ENCODE measurements at regions not wholly inside any gene's neighbourhood (a gene's known extent, or its start where the extent isn't known, plus 50 kb on each side); places are given as distances from the start of the nearest gene placed in this dataset.

DNA sequence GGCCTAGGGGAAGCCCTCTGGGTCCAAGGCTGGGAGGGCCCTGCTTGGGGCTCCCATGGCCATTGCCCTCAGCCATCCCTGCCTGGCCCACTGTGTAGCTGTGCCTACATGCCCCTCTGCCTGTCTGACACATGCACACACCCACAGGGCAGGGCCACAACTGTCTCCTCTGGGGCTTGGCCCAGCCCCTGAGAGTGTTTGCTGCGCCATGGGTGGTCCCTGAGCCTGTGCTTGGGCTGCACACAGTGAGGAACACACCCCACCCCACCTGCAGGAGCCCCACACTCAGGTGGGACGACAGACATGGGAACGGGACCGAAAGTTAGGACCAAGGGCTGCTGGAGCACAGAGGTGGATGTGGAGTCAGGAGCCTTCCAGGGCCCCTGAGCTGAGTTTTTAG lies 489.5 kb downstream of the TBC1D22A start:
- no peak for DNase-seq

DNA sequence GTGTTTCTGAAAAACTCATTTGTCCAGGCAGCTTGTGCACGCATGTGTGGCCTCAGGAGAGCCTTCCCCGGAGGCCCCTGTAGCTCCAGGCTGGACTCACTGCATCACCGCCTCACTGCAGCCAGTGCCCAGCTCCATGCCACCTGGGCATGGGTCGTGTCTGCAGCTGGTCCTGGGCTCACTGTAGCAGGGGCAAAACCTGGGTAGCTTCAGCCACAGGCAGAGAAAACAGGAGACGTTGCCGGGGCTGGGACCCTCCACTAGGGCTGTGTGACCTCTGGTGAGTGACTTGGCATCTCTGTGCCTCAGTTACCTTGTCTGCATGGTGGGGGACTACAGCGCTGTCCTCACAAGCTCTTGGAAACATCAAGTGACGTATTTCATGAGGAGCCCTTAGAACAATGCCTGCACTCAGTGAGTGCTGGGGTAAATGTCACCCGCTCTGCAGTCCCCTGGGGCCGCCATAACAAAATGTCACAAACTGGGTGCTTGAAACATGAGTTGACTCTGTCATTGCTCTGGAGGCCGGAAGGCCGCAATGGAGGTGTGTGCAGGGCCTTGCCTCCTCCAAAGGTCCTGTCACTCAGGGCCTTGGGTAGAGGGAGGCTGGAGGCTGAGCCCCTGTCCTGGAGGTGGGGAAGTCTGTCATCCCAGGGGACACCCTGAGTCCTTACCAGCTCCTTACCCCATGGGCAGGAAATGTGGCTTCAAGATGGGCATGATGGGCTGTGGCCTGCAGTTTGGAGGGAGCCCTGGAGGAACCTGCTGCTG lies 488.7 kb downstream of the TBC1D22A start:
- DNase-seq, result no peak

DNA sequence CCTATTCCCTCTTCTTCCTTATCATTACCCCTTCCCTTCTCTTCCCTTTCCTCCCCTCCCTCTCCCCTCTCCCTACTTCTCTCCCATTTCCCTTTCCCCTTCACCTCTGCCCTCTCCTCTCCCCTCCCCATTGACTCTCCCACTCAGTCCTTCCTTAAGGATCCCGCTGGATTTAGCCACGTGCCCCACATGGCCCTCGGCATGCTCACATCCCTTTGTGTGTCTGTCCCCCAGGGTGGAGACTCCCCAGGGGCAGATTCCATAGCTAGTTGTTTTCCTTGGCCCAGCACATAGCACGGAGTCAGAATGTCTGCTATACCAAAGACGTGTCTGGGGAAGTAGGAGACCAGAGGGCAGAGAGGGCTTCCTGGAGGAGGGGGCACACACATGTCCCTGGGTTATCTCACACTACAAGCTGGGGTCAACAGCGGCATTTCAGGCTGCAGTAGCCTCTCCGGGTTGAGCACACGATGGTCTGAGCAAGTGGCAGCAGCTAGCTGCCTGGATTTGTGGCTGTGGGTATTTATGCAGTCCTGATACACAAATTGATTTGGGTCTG lies 487.0 kb downstream of the TBC1D22A start:
- no peak for DNase-seq

DNA sequence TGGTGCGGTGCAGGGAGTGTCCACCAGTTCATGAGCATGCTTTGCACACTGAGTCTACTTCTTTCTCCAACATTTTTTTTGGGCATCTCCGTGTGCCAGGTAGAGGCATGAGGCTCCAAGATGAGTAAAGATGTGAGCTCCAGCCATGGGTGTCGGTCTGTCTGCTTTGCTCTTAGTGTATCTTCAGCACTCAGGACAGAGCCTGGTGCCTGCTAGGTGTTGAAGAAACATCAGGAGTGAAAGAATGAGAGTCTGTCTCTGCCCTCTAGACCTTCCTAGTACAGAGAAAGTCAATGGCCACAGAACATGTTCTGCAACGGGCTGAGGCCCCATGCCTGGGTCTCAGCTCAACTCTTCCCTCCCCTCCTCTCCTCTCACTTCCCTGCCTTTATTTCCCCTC lies 486.5 kb downstream of the TBC1D22A start:
- DNase-seq, result no peak

DNA sequence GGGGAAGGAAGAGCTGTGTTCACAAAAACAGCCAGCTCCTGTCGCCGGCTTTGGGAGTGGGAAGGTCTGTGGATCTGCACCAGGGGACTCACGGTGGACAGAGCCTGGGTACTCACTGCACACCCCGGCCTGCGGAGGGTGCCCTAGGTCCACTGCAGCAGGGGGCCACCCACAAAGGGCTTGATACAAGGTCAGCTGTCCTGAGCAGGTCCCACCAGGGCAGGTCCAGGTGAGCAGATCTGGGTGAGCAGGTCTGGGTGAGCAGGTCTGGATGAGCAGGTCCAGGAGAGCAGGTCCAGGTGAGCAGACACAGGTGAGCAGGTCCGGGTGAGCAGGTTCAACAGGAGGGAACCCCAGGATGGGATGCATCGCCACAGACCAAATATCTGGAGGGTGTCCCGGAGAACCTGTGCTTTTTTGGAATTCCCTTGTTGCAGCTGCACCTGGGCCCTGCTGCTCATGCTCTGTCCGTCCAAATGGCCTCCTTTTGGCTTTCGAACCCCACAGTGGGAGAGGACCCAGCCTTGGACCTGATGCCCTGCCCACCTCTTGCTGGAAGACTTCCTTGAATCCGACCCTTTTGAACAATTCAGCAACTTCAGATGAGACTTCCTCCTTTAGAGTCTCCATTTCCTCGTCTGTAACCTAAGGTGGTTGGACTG lies 485.3 kb downstream of the TBC1D22A start:
- no peak for DNase-seq

DNA sequence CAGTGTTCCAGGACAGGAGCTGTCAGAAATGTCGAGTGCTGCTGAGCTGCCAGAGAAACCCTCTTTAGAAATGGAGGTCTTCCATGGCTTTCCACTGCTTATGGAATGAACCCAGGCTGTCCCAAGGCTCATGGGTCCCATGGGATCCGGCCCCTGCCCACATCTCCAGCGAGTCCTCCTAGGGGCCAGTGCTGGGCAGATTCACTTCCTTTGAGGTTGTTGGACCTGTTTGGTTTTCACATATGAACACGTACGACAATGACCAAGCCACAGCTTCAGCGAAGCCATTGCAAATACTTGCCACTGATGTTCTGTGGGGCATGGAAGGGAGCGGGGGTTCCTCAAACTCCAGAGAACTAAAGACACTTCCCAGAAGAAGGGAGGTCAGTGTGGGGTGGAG lies 483.3 kb downstream of the TBC1D22A start:
- no peak for DNase-seq

DNA sequence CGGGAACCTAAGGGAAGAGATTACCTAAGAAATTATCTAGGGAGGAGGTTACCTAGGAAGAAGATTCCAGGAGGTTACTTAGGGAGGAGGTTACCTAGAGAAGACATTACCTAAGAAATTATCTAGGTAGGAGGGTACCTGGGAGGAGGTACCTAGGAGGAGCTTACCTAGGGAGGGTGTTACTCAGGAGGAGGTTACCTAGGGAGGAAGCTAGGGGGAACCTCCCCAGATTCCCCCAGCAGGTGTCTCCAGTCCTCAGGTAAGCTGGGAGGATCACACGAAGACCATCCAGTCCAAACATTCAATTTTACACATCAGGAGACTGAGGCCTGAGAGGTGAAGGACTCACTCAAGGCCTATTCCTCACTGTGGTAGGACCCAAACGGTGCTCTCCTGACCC lies 482.8 kb downstream of the TBC1D22A start:
- DNase-seq, result no peak

DNA sequence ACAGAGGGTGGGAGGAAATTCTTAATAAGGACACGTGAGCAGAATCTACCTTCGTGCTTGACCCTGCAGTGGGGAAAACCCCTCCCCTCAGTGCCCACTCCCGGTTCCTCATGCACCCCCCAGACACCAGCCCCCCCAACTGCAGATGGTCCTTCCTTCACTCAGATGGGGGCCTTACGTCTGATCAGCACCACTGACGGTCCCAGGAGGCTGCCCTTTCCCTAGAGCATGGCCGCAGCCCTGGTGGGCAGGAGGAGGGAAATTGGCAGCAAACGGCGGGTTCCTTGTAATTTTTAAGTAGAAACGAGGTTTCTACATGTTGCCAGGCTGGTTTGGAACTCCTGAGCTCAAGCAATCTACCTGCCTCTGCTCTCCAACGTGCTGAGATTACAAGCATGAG lies 477.7 kb downstream of the TBC1D22A start:
- DNase-seq, result no peak

DNA sequence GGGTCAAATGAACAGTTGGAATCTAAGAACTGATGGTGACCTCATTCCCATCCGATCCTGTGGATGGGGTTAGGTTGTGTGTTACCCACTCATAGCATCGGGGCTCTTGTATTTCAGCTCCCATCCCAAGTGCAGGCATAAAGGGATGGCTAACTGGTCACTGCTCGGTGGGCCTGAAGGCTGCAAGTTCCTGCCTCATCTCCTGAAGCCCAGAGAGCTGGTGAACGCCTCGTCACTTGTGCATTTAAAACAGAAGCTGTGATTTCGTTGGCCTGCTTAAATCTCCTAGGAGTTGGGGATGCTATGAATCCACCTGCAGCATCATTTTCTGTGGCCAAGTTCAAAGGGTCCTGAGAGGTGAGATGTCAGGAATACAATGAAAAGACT lies 477.0 kb downstream of the TBC1D22A start:
- DNase-seq, result no peak

DNA sequence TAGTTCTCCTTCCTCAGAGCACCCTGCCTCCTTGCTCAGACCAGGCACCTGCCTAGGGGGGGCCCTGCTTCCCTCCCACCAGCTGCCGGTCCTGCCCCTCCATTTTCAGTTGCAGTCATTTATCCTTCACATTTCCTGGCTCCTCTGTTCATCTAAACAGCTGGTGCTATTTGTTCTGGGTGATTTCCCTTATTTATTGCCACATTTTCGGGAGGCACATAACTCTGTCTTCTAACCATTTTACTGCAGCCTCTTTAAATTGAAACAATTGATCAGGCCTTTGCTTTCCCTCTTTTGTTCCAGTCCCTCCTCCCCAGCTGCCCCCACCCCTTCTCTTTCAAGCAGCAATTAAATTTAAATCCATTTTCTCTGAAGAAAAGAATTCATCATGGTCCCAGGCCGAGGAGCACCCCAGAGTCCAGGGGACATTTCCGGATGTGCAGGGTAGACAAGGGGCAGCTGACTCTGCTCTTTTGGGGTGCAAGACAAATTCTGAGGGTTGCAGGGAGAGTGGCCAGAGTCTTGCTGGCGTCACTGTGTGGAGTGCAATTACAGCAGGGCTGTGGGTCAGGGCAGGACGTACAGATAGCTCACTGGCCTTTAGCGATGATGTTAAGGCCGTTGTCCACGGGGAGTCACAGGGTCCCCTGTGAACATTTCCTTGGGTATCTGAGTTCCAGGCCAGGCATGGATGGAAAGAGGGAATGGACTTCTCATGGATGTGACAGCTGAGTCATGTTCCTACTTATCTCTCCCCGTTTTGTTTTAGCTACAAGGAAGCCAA lies 476.4 kb downstream of the TBC1D22A start:
- no peak for DNase-seq

DNA sequence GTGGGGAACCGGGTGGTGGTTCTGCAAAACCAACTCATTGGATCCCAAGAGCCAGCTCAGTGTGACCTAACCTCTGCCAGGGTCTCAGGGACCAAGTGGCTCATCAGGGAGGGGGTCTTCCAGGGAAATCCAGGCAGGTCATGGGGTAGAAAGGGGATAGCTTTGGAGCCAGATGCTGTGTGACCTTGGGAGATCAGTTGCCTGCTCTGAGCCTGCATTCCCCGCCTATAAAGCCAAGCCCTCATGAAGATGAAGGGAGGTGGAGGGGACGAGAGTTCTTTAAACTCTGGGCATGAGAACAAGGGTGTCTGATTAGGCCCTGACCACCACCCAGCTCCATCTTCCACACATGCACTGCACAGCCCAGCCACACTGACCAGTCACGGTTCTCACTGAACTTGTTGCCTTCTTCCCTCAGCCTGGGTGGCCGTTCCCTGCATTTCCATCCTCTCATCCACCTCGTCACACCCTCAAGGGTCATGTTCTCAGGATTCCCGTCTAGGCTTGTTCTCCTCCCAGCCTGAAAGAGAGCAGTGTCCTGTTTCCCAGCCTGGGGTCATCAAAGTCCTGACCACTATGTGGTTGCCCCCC lies 475.5 kb downstream of the TBC1D22A start:
- DNase-seq, result no peak

DNA sequence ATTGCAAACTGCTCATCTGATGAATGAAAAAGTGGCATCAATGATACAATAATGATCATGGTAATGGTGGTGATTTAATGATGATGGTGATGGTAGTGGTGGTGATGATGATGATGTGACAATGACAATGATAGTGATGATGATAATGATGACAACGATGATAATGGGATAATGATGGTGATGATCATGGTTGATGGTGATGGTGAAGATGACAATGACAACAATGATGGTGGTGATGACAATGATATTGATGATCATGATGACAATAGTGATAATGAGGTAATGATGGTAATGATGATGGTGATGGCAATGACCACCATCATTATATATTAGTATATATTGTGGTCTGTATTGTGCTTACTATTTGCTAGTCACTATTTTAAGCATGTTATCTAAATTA lies 474.3 kb downstream of the TBC1D22A start:
- DNase-seq, result no peak

DNA sequence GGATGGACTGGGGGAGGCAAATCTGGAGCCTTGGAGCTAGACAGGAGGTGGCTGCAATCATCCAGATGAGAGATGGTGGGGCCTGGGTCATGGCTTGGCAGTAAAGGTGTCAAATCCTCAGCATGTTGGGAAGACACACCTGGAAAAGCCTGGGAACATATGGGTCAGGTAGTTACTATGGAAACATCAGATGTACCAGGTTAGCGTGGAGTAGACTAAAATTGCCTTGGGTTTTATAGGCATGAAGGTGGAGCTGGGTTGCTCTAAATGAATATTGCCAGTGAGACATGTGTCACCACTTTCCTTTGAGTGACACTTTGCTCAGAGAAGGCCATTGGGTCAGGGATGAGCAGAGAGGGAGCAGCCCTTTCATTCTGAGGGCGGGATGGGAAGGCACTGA lies 473.7 kb downstream of the TBC1D22A start:
- no peak for DNase-seq

DNA sequence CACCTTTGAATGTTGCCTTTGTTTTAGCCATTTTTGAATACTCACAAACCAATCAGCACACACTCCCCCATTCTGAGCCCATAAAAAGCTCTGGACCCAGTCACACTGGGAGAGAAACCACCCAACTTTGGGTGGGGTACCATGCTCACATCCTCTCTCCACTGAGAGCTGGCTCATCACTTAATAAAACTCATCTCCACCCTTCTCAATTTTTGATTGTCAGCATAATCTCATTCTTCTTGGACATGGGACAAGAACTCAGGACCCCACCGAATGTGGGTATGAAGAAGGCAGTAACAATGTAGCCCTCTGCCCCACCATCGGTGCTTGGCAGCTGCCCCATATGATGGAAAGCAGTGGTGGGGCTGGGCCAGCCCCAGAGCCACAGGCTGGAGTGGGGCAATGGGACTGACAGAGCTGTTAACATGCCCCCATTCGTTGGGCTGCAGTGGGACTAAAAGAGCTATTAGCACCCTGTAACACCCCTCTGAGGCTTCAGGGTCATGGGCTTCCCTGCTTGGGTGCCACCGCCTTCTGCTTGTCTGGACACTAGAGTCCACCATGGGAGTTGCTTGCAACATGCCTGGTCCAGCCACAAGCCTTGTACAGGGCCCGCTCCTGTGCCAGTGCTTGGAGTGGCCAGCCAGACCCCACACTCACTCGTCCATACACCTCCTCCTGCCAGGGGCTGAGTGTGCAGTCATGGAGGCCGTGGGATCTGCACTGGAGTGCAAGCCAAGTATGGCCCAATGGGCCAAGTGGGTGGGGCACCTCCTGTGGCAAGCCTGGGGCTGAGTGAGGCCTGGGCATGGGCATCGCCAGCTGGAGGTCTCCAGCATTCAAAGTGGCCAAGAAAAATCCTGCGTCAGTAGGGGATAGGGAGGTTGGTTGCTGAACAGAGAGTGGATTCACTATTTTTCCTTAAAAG lies 471.1 kb downstream of the TBC1D22A start:
- no peak for DNase-seq

DNA sequence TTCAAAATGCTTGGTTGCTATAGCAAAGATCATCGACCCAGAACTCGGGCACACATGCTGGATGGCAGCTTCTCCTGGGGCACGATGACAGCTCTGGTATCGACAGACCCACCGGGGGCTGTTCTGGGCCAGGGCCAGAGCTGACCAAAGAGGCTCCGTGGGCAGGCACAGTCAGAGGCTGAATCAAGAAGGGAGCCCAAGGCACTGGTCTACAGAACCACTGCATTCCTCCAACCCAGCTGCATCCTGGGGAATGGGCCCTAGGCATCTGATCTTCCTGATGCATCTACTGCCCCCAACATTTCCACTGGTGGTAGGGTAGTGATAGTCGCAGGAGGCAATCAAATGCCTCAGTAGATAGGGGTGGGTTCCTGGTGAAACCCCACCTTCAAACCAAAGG lies 470.3 kb downstream of the TBC1D22A start:
- DNase-seq, result no peak

DNA sequence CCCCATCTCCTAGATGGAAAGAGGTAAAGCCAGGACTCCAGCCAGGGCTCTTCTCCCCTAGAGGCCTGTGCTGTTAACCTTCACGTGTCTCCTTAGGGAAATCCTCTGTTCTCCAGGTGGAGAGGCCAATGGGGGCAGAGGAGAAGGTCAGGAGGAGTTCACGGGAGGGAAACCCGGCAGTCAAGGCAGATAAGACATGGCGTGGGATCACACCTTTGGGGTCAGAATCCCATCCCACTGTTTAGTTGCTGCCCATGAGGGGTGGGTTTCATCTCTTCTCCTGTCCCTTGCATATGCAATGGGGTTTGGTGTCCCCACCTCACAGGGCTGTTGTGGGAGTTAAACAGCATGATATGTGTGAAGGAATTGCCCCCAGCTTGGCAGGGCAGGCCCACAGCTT lies 469.7 kb downstream of the TBC1D22A start:
- no peak for DNase-seq

DNA sequence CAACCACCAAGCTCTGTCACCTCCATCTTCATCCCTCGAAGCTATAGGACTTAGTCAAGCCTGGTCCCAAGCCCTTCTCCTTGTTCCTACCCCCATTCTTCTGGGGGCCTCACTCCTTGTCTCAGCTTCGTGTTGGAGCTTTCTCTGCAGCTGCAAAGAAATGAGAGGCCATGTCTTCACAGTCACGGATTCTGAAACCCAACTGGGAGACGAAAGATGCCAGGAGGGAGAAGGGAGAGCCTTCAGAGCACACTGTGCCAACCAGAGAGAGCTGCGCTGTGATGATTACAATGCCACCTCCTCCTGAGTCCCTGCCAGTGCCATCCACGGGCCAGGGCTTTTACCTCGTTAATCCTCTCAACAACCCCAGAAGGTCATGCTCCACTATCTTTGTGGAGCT lies 469.3 kb downstream of the TBC1D22A start:
- no peak for DNase-seq

DNA sequence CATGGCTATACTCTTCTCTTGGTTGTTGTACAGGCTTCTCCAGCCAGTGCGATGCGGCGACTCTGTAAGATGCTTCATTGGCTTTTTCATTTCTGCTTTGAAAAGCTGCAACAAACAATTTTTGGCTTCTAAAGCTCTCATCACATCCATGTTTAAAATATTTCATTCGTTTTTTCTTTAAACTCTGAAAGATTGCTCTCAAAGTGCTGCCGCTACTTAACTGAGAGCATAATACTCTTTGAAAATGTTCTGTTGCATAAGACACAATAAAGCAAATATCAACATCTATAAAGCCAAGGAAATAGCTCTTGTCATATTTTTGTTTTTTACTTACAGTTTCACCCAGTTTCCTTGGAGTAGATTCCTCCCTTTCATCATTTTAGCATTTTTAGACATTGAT lies 468.3 kb downstream of the TBC1D22A start:
- no peak for DNase-seq

DNA sequence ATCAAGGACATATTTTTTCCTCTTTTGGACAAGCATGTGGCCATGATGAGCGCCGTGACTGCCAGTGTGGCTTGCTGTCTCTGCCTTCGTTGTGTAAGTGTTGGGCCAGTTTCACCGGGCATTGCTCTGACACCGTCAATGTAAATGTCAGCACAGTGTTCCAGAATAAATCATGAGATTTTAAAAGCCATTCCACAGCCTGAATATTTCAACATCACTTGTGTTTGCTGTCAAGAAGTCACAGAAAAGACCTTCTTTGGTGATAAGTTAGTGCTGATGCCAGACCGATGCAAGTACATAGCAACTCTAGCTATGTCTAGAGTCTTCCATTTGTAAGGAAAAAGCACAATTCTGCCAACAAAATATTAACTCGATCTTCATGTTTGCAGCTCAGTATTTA lies 467.8 kb downstream of the TBC1D22A start:
- DNase-seq, result no peak

DNA sequence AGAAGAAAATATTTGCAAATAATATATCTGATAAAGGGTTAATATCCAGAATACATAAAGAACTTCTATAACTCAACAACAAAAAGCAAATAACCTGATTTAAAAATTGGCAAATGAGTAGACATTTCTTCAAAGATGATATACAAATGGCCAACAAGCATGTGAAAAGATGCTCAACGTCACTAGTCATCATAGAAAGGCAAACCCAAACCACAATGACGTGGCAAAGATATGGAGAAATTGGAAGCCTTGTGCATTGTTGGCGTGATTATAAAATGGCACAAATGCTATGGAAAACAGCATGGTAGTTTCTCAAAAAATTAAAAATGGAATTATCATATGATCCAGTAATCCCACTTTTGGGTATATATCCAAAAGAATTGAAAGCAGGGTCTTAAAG lies 466.3 kb downstream of the TBC1D22A start:
- DNase-seq, result no peak

DNA sequence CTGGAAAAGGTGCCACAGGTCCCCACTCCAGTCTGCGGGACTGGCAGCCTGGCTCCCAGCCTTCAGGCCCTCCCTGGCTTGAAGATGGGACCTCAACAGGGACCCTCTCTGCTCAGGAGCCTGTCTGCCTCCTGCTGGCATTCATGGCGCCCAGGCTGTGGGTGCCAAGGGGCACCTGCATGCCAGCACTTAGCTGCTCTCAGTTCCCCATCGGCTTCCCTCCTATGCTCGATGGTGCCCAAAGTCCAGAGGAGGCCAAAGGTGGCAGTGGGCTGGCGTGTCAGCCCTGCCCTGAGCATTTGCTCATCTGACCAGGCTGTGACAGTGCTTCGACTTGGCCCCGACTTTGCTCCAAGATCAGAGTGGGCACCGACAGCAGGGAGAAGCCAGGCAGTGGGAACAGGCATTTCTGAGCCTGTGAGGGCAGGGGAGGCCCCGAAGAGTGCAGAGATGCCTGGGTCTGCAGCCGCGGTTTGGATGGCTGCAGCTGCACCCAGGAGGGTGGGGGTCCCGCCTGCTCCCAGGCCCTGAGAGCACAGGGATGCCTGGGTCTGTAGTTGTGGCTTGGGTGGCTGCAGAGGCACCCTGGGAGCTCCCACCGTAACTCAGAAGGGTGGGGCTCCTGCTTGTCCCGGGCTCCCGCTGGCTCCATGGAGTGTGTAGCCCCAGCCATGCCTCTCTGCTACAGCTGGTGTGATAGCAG lies 463.6 kb downstream of the TBC1D22A start:
- no peak for DNase-seq

Measured in NCI-H1930 (cell line).